Kasumi-1 (cell line): ENCODE measurements at regions not wholly inside any gene's neighbourhood (a gene's known extent, or its start where the extent isn't known, plus 50 kb on each side); places are given as distances from the start of the nearest gene placed in this dataset.

Source experiments
- DNase-seq, 2 experiments: peaks; one replicate each; lab custom pipeline; 2025; lab: John Stamatoyannopoulos, UW

DNA sequence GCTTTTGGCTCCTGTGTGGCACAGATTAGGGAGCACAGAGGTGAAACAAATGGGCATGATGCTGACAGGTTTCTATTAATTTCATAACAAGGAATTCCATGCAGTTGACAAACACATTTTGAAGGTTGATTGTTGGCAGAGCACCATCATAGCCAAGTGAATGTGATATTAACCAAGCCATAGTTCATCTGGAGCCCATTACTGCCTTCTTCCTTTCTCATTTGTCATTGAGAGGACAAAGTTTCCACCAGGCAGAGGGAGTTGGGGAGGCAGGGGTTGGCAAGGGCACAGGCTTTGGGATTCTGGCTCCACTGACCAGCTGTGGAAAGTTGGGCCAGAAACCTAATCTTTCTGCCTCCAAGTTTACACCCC, 325.2 kb downstream of the MFSD1 start:
- DNase-seq = no peak

DNA sequence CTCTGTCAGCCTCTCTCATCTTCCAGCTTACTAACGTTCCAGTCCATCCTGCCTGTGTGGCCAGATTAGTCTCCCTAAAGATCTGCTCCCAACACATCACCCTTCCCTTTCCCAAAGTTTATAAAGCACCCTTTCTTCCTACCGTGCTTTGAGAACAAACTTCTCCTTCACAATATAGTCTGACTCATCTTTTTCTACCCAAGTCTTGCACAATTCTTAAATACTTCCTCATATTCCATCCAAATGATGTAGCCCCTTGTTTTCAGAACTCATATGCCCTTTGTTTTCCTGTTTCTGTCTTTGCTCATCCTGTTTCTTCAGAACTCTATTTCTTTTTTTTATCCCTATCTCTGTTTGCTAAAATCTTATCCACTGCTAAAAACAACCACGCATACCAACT, 326.8 kb downstream of the MFSD1 start:
- peak; percentile 87 to 97 for DNase-seq

DNA sequence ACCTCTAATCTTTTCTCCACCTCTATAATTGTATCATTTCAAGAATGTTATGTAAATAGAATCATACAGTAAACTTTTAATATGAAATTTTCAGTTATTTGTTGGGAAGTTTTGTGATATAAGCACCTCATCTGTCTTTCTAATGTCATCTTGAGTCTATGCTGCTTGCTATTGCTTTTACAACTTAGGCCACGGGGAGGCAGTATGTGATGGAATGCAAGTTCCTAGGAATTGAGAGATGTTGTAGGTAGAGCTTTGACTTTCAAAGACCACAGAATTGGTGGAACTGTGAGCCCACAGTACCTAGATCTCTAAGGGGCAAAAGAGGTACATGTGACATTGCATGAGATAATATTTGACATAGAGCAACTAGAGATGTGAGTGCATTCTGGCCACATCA, 328.3 kb downstream of the MFSD1 start:
- peak; percentile 6 to 13 for DNase-seq

DNA sequence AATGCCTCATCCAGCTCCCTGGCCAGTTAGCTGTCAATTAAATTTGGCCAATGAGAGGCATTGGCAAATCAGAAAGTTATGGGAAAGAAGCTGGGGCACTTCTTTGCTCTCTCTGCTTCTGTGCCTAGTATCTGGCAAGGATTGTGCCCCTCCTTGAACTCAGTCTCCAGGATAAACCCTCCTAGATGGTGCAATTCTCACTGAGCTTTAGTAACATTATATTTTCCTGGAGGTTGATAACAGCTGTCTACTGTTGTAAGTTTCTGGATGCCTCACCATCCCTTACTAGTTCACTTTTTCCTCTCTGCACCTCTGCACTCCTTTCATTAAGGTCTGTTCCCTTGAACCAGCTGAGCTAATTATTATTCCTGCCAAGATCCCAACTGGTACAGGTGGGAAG, 329.5 kb downstream of the MFSD1 start:
- no peak for DNase-seq

DNA sequence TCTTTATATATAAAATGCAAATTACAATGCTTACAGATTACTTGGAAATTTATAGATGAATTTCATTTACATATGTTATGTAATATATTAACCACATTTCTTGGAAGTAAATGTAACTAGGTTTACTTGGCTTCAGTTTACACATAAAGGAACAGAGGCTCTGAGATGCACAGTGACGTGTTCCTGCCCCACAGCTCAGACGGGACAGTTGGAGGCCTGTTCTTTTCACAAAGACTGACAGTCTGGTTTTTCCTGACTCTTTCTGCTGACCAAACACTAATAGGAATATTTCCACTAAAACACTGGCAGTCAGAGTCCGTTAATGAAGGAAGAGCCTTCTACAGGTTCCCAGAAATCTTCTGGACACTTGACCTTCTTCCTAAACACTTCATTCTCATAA, 336.1 kb downstream of the MFSD1 start:
- DNase-seq = no peak

DNA sequence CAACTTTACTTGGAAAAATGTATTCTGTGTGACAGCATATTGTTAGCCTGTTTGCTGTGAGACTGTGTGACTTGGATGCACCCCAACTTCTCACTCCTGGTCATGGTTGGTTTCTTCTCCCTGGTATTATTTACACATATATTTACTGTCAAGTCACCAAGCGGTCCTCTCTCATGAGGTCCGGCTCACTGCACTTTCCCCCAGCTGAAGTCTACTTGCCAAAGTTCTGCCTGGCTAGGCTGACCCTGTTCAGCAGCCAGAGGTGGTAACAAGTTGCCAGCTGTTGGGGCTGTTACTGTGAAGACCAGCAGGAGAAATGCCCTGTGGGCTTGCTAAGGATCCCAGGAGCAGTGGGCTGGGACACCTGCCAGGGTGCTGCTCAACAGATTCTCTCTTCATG, 337.5 kb downstream of the MFSD1 start:
- no peak for DNase-seq

DNA sequence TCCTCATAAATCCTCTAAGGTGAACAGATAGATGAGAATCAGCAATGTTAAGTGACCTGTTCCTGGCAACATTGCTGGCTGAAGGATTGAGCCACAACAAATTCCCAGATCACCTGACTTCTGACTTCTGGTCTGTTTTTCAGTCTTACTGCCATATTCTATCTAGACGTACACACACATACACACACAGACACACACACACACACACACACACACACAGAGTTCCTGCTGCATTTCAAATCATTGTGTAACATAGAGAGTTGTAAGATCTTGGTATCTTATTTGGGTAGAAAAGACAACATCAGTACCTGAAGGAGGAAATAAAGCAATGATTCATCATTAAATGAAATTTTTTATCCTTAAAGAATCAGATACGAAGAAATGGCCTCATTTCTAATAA, 342.6 kb downstream of the MFSD1 start:
- no peak for DNase-seq

DNA sequence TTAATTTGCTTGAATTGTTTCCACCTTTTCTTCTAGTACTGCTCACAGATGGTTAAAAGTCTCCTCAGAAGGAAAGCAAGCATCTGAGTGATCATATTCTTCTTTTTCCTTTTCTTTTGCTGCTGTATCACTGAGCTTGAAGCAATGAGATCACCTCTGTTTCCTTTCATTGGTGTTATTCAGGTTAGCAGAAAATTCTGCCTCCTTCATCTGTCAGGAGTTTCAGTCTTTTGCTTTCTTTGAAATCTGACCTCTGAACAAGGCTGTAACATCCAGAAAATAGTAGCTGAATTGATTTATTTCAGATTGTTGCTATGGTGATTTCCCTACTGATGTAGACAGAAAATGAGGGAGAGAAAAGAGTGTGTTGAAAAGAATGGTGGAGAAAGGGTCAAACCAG, 343.0 kb downstream of the MFSD1 start:
- DNase-seq = no peak

DNA sequence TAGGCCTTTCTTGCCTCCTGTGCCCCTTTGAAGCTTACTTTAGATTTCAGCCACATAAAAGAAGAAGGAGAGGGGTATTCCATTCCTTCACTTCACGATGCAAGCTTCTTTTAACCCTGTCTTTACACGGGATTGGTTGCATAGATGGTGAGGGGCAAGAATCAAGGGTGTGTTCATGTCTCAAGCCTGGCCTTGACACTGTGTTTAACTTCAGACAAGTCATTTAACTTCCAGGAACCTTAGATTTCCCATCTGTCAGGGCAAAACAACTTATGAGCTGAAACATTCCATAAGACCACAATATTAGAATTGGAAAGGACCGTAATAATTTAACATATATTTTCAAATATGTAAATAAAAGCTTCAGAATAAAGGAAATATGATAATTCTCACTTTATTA, 344.5 kb downstream of the MFSD1 start:
- DNase-seq = no peak

DNA sequence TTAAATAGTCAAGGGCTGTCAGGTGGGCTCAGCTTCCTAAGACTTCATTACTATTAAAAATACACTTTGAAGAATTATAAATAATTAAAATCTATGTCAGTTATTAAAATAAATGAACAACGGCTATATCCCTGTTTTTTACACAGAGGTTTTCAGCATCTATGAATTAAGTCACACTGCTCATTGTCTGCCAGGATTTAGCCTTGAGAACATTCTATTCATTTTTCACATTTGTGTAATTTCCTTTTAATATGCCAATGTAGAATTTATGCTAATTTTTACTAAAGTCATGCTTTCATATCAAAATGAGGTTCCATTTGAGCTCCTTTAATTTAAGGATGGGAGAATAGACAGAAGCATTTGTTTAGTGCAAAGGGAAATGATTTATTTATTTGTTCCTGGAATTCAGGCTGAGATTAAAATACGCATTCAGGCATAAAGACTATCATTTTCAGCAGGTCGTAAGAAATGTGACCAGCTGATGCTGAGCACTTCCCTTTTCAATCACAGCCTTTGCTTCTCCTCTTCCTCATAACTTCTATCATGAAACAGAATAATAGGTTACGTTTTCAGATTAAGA, 345.1 kb downstream of the MFSD1 start:
- DNase-seq = no peak

DNA sequence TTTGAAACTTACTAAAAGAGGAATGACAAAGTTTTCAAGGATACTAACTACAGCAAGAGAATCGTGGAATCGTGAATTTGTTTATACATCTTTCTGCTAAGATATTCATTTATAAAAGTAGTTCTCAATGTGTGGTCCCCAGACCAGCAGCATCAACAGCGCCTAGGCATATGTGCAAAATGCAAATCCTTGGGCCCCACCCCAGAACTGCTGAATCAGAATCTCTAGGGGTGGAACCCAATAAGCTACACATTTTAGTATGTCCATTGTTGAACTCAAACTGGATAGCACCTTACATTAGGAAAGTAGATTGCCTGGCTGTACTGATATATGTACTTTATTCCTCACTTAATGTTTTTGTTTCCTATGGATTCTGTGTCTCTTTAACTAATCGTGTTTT, 346.0 kb downstream of the MFSD1 start:
- DNase-seq = no peak

DNA sequence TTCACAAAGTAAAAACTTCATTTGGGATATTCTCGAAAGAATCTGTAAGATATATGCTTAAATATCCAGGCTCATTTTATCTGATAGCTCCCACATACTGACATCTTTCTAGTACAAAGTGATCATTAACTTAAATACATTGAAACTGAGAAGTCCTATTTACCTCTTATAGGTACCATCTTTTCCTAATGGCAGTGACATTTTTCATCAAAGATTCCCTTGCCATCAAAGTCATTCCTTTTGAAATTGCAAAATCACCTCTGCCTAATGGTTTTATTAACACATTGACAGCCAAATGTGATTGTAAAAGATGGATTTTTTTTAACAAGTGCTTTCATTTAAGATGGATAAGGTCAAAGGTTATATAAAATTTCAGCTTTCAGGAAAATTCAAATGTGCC, 346.6 kb downstream of the MFSD1 start:
- no peak for DNase-seq

DNA sequence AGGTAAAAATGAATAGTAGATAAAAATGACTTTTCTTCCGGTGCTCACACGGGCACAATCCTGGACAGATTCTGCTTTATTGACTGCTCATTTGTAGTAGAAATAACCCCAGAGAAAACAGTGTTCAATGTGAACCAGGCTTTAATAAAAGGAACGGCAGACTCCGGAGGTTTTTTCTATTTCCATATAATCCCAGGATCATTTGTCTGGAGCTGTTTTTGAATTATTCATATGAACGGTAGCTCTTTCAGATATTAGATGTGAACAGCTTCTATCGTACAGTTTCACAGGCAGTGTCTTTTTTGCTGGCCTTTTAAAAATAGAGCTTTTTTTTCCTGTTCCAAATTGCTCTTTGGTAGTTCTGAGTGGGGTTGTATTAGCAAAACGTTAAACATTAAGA, 347.3 kb downstream of the MFSD1 start:
- no peak for DNase-seq

DNA sequence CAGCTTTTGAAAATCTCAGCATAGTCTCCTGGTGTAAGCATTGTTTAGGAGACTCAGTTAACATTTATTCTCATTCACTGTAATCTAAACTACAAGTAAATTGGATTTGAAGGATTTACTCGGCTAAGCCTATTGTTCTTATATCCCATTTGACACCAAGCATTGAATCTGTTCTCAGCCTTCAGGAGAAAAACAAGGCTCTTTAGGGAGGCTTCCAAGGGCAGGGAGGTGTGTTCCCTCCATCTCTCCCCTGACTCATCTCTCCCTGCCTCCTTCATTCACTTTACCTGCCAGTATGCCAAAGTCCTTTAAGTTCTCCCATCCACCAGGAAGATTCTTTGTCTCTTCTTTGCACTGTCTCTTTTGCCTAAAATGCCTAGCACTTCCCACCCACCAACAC, 347.8 kb downstream of the MFSD1 start:
- DNase-seq = no peak

DNA sequence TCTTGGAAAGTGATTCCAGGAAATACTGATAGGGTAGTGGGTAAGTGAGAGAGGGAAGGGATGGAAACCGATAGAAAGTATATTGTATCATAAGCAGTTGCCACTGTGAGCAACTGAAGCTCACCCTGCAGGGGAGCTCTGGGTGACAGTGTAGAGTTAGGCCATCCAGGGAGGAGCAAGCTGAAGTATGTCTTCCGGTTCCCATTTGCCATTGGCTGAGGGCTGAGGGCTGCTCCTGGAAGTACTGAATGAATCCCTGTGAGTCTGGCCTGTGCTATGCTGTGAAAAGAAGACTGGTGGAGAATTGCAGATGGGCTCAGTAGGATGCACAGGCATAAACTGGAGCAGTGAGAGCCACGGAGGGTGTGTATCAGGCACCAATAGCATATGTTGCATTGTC, 348.3 kb downstream of the MFSD1 start:
- DNase-seq = no peak

DNA sequence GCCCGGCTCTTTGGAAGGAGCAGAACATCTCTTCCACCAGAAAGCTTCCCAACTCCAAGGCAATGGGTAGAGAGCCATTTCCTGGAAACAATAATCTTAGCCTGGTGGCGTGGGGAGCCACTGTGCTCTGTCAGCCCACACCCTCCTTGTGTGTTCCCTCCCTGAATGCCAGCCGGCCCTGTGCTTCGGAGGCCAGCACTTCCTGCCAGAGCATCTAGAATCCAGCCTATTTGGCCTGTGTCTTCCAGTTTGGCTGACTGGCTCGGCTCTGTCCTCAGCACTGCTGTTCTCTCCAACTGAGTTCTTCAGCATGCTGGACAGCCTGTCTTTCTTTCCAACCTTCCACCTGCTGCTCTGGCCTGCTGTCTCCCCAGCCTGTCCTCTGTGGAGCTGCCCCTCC, 349.3 kb downstream of the MFSD1 start:
- no peak for DNase-seq

DNA sequence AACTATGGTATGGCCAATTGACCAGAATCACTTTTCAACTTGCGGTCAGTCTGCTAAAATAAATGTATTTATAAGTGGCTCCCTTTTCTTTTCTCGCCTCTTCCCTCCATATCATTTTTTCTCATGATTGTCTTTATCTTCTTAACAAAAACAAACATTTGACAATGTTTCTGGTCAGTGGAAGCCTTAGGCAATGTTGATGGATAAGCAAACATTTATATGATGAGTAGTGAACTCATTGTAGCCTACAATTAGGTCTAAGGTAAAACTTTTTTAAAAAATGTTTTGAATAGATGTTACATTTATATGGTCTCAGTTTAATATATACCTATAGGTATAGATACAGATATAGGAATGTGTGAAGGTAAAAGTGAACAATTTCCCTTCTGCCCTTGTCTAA, 355.4 kb downstream of the MFSD1 start:
- DNase-seq = no peak

DNA sequence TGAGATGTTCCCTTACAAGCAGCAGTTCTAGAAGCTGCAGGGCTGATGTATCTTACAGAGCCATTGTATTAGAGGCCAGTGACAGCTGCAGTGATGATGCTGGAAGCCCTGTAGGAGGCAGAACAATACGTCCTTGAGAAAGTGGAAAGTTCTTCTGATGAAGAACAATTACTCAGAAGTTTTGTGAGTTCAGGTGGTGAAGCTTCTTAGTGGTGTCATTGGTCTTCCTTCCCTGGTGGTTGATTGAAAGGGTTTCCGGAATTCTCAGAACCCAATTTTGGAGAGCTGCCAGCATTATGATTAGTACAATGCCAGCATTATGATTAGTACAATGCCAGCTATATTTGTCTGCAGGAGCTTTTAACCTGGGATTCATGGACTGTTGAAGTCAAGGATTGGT, 356.4 kb downstream of the MFSD1 start:
- DNase-seq = no peak

DNA sequence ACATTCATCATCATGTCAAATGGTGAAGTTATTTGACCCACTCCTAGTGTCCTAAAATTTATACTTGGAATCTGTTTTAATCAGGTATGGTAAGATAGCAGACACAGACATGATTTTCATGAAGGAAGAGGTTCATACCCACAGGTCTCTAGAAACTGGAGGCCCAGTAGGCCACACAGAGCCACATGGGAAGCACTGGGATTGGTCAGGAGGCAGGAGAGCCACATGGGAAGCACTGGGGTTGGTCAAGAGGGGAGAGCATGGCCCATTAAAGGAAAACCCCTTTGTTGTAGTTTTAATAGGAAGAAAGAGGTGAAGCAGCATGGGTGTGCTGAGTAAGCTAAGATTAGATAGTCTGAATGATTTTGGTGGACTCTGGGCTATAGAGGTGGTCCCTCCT, 356.9 kb downstream of the MFSD1 start:
- DNase-seq = no peak

DNA sequence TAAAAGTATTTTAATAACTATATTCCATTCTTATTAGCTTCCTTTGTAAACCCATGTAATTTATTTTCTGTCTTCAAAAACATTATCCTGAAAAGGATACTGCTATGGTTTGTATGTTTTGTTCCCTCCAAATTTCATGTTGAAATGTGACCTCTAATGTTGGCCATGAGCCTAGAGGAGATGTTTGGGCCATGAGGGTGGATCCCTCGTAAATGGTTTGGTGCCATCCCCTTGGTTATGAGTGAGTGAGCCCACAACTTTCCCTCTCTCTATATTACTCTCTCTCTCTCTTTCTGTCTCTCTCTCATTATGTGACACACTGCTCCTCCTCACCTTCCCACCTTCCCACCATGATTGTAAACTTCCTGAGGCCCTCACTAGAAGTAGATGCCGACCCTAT, 357.7 kb downstream of the MFSD1 start:
- no peak for DNase-seq

DNA sequence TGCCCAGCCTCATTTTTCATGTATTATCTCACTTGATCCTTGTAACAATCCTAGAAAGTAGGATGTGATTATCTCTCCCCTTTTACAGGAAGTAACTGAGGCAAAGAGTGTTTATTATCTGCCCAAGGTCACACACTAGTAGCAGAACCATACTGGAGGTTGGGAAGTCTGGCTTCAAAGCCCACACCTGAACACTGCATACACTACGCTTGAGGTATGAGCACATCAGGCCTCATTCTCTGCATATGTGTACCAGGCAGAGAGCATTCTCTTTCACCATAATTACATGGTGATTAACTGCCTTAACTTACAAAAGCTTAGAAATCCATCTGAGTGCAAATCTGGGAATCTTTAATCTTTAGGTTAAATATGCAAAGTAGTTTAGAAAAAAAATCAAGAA, 361.8 kb downstream of the MFSD1 start:
- no peak for DNase-seq

DNA sequence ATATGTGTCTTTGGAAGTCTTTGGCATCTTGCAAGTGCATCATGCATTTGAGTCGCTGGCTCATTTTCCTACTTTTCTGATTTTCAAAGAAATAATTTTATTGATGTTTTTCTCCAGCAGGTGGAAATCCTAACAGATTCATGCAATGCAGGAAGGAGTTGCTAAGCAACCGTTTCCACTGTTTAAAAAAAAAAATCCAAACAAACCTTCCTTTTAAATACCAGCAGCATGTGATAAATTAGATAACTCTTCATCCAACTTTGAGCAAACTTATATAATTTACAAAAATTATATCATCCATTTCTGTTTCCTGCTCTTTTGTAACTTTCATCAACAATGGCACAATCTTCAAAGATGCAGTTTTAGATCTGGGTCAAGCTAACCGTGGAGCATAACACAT, 364.1 kb downstream of the MFSD1 start:
- no peak for DNase-seq

DNA sequence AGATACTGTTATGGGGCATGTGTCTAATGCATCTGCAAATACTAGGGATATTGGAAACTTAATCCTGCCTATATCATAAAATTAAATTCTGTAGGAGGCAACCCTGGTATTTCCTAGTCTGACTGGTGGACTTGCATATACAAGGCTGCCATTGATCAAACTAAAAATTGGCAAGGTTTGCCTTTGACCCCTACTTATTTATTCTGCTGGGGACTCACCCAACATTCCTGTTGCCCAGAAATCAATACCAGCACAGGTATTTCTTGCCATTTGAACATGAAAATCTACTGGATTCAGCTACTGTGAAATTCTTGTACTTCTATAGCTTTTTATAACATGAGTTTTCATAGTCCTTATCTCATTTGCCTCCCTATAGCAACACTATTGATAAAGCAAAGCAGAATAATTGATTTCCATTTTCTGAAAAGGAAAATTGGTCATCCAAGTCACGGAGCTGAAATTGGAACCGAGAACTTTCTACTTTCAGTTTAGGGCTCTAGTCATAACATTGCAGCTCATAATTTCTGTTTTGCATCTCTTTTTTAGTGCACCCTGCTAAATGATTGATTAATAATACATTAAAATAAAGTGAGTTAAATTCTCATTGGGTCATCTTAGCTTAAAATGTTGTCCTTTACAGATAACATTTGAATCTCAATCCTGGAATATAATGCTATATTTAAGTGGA, 365.2 kb downstream of the MFSD1 start:
- no peak for DNase-seq

DNA sequence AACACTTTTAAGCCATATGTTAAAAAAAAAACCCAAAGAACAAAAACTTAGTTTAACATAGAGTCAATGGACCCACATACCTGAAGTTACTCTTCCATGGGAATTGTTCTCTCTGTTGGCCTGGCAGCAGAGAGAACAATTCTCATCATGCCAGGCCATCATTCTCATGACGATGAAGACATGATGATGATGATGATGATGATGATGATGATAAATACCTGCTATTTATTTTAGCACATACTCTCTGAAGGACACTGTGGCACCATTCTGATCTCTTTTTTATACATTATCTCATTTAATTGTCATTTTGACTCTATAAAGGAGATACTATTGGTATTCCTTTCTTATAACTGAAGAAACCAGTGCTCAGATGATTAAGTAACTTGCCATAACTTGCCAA, 366.9 kb downstream of the MFSD1 start:
- DNase-seq = no peak

DNA sequence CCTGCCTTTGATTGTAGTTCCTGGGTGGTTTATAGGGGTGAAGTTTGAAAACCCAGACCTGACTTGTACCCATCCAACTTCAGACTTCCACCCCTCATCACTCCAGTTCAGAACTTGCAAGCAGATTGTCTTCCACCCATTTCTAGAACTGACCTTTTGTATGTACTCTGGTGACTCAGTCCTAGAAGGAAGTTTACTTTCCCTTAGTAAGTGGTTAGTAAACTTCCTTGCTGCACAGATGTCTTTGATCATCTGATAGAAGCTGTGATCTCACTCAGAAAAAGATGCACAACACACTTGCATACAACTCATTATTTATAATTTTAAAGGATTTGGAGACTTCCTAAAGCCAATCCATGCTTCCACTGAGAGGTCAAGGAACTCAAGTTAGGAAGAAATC, 368.0 kb downstream of the MFSD1 start:
- DNase-seq = no peak
